Activated T-cell treated with anti-CD3 and anti-CD28 coated beads, Interleukin-2, amount 50 U/mL, for 72 hours (primary cell): ENCODE measurements at regions not wholly inside any gene's neighbourhood (a gene's known extent, or its start where the extent isn't known, plus 50 kb on each side); places are given as distances from the start of the nearest gene placed in this dataset.

ENCODE experiments used
- ATAC-seq, 2 donors: fragments of 150-1000 bp; cut with Tn5 transposase; replicated peaks in 1 of 2; 2 replicates each; pipeline ENCODE4 v1.10.0; 2021; ENCODE audit warnings: moderate library complexity in 2 of 2, mild to moderate bottlenecking in 1 of 2
- DNase-seq, 2 donors: peaks; one replicate each; pipeline ENCODE4 v3.0.0; 2021 to 2022; ENCODE audit warnings: mixed read lengths in 1 of 2
- H3K27ac Mint-ChIP-seq: one replicate; pipeline ENCODE4 v1.8.0; 2022; ENCODE audit warnings: mild to moderate bottlenecking, moderate library complexity, mixed read lengths
- H3K27me3 Mint-ChIP-seq: one replicate; pipeline ENCODE4 v1.8.0; 2022; ENCODE audit warnings: low read depth, mixed read lengths
- H3K36me3 Mint-ChIP-seq, 2 donors: one replicate each; pipeline ENCODE4 v1.8.0; 2022; ENCODE audit warnings: mixed read lengths in 2 of 2, mild to moderate bottlenecking in 1 of 2; ENCODE audit not compliant: insufficient read depth in 2 of 2
- H3K4me1 Mint-ChIP-seq: one replicate; pipeline ENCODE4 v1.8.0; 2022; ENCODE audit warnings: low read depth, mixed read lengths
- H3K4me3 Mint-ChIP-seq, 2 donors: one replicate each; pipeline ENCODE4 v1.8.0; 2022; ENCODE audit warnings: mild to moderate bottlenecking in 2 of 2, mixed read lengths in 2 of 2, moderate library complexity in 2 of 2
- H3K9me3 Mint-ChIP-seq, 2 donors: one replicate each; pipeline ENCODE4 v1.8.0; 2022; ENCODE audit warnings: mixed read lengths in 2 of 2

DNA sequence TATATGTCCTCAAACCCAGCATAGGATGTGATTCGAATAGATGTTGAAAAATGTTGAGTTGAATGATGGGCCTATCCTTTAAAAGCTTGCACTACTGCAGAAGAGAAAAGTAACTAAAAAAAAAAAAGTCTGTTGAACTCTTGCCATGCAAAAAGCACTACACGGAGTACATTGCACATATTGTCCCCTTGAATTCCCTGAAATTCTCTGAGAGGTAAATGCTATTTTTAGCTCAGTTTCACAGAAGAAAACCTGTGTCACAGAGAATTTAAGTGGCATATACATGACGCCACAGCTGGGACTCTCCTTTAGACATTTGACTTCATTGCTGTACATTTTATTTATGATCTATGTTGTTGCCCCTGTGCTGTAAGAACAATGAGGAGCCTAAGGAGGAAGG lies 583.8 kb downstream of the SOX6 start:
- peaks cover 6% of the 10 kb centered on the region for H3K27me3 Mint-ChIP-seq
- H3K4me3 Mint-ChIP-seq: no peak overlapping the region
- H3K36me3 Mint-ChIP-seq: no peaks in the 10 kb centered on the region
- H3K4me1 Mint-ChIP-seq: no peaks in the 10 kb centered on the region
- no peaks in the 10 kb centered on the region for H3K9me3 Mint-ChIP-seq
- DNase-seq: no peak
- no peak for ATAC-seq
- H3K27ac Mint-ChIP-seq: no peak overlapping the region

DNA sequence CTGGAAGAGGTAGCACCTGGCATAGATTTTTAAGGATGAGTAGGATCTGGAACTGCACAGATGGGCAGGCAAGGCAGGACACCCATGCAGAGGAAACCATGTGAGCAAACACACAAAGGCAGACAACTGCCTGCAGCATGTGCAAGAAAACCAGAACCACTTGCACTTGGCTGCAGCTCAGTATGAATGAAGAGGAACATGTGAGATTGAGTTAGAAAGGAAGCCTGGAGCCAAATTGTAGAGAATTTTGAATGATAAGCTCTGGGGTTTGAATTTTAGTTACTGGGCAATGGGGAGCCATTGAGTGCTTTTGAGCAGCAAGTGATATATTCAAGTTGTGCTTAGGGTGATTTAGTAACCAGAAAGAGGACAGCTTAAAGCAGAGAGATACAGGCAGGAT lies 583.4 kb downstream of the SOX6 start:
- Mint-ChIP-seq H3K27me3 (peaks cover 6% of the 10 kb centered on the region), H3K27ac (no peak overlapping the region), H3K4me1 (no peaks in the 10 kb centered on the region), H3K4me3 (no peak overlapping the region), H3K36me3 (no peaks in the 10 kb centered on the region), H3K9me3 (no peaks in the 10 kb centered on the region)
- DNase-seq (no peak), ATAC-seq (no peak)

DNA sequence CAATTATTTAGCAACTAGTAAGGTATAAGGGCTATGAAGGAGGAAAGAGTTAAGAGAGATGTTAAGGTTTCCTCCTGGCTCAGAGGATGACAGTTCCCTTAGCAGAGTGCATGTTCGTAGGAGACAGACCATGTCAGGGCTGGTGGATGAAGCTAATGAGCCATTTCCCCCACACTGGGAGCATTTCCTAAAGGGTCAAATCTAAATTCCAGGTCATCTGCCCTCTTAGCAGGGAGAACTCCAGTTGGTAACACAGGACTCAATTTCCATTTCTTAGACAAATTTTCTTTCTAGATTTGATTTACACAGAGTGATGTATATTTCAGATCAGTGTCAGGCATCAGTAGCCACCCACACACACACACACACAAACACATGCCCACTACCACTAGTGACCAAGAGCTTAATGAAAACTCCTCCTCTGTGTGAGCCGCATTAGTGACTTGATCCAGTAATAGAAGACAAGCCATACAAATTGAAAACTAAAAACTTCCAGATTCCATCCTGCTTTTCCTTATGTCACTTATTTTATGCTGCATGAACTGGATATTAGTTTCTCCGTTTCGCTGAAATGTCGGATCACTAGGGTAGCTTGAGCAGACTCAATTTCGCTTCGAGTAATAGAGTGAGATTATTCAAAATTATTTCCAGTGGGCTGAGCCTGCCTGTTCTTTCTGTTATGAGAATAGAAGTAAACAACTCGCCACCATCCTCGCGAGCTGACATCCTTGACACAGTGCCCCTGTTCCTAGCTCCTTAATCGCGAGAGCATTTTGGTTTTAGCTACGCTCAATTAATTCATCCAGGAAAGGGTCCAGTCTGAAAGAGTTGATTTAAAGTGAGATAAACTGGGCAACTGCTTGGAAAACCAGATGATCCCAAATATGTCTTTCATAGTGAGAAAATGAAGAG lies 582.6 kb downstream of the SOX6 start:
- Mint-ChIP-seq H3K27ac (no peak overlapping the region), H3K27me3 (peaks cover 6% of the 10 kb centered on the region), H3K36me3 (no peaks in the 10 kb centered on the region), H3K9me3 (no peaks in the 10 kb centered on the region), H3K4me1 (no peaks in the 10 kb centered on the region), H3K4me3 (no peak overlapping the region)
- no peak for DNase-seq
- no peak for ATAC-seq

DNA sequence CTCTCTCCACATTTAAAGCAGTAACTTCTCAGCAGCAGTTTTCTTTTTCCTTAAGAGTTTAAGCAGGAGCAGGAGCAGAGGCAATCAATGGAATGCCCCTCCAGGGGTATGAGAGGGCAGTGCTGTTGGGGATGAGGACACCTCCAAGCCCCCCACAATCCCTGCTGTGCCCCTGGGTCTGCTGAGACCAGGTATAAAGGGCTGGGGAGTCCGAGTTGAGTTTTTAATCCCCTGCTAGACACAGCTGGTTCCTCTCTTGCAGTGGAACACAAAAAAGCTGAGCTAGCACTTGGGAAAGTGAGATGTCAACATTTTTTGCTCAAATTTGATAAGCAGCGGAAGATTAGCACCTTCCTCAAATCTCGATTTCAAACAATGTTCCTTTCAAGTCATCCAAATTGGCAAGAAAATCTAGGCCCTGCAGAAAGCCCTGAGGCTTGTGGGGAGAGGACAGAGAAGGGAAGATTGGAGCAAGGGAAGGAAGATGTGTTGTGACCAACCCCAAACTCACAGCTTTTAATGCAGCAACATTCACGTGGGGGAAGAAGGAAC lies 581.9 kb downstream of the SOX6 start:
- peaks cover 6% of the 10 kb centered on the region for H3K27me3 Mint-ChIP-seq
- no peak overlapping the region for H3K27ac Mint-ChIP-seq
- DNase-seq (no peak), ATAC-seq (no peak)
- no peaks in the 10 kb centered on the region for H3K4me1 Mint-ChIP-seq
- H3K36me3 Mint-ChIP-seq: no peaks in the 10 kb centered on the region
- H3K4me3 Mint-ChIP-seq: no peak overlapping the region
- H3K9me3 Mint-ChIP-seq: no peaks in the 10 kb centered on the region

DNA sequence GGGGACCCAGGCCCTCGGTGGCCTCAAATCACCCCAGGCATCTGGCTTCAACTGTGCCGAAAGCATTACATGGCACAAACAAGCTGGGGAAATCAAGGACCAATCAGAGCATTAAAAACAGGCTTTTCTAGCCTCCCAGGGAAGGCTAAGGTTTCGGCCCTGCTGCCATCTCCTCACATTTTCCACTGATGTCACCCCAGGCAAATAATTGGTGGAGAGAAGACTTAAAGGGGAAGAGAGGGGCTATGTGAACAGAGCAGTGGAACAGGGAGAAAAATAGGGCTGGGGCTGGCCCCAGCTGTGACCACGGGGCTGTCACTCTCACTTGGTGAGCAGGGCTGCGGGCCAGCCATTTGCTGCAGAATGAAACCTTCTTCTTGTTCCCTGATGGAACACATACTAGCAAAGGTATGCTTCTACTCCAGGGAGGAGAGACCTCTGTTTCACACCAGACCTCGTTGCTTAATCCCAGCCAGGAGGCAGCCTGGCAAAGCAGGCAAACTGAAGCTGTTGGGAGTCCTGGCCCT lies 581.3 kb downstream of the SOX6 start:
- Mint-ChIP-seq H3K4me1 (no peaks in the 10 kb centered on the region), H3K27me3 (peaks cover 6% of the 10 kb centered on the region), H3K4me3 (no peak overlapping the region)

DNA sequence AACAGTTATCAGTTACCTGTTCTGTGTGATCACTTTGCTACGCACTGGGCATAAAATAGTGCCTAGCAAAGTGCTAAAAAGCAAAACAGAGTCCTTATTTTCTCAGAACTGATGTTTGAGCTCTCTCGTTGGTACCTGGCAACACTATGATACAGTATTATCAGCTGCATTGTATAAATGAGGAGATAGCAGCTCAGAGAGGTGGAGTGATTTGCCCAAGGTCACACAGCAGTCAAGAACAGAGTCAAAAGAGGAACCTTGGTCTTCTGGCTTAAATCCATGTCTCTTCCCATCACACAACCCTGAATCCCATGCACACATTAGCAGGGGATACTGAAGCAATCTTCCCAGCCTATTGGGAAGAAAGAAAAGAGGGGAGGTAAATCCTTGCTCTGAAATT lies 580.5 kb downstream of the SOX6 start:
- DNase-seq (no peak), ATAC-seq (no peak)
- Mint-ChIP-seq H3K27me3 (peaks cover 6% of the 10 kb centered on the region), H3K36me3 (no peaks in the 10 kb centered on the region), H3K4me1 (no peaks in the 10 kb centered on the region), H3K9me3 (no peaks in the 10 kb centered on the region), H3K27ac (no peak overlapping the region), H3K4me3 (no peak overlapping the region)

More for the DNA sequence above, 581.3 kb downstream of the SOX6 start:
- ATAC-seq: peak in 1 of 2 donors; percentile 41
- Mint-ChIP-seq H3K36me3 (no peaks in the 10 kb centered on the region), H3K9me3 (no peaks in the 10 kb centered on the region), H3K27ac (no peak overlapping the region)
- no peak for DNase-seq

DNA sequence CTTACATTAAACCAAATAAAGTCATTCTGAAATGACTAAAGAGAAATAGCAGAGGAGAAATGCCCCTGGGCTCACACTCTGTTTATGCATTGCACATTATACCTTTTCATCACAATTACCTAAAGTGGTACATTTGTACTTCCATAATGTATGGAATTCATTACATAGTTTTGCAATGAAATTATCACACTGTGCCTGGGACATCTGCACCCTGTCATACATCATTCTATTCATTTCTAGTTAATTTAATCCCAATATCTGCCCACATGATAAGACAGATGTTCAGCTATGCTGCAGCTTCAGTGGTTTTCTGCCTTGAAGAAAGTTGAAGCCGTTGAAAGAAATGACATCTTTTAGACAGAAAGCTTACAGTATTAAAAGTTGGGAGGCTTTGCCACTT lies 580.0 kb downstream of the SOX6 start:
- Mint-ChIP-seq H3K4me3 (no peak overlapping the region), H3K4me1 (no peaks in the 10 kb centered on the region), H3K36me3 (no peaks in the 10 kb centered on the region), H3K9me3 (no peaks in the 10 kb centered on the region), H3K27ac (no peak overlapping the region), H3K27me3 (peaks cover 6% of the 10 kb centered on the region)
- DNase-seq (no peak), ATAC-seq (no peak)

DNA sequence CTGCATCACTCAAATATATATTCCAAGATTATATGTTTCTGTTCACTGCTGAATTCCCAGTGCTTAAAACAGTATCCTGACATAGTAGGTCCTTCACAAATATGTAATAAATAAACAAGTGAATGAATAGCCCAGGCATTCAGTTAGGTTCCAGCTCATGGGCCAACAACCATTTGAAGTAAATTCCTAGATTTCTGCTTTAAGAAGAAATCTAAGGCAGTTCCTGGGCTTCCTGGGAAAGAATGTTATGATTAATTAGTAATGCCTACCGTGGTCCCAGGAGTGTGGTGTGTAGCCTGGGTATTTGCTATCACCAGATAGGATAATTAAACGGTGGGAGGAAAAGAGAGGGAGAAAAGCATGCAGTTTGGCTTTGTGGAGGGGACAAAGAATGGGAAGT lies 576.8 kb downstream of the SOX6 start:
- no peaks in the 10 kb centered on the region for H3K27me3 Mint-ChIP-seq
- H3K9me3 Mint-ChIP-seq: no peaks in the 10 kb centered on the region
- H3K27ac Mint-ChIP-seq: no peak overlapping the region
- no peaks in the 10 kb centered on the region for H3K36me3 Mint-ChIP-seq
- no peaks in the 10 kb centered on the region for H3K4me1 Mint-ChIP-seq
- ATAC-seq (no peak), DNase-seq (no peak)
- no peak overlapping the region for H3K4me3 Mint-ChIP-seq

DNA sequence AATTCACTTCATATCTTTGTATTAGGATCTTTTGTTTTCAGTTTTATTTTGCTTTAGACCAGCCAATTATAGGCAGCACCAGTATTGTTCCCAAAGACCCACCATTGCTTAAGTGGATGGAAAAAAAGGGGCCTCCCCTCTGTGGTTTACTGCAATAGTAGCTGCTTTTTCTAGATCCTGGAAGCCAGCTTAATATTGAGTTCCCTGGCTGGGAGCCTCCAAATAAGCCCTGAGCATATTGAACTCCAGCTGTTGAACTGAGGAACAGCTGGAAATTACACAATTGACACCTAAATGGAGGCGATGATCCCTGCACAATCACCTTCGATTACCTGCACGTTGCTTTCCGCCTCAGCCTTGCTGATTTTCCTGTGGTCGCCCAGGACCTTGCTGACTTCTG lies 576.0 kb downstream of the SOX6 start:
- DNase-seq (no peak), ATAC-seq (no peak)
- H3K4me3 Mint-ChIP-seq: no peak overlapping the region
- H3K4me1 Mint-ChIP-seq: no peaks in the 10 kb centered on the region
- H3K27me3 Mint-ChIP-seq: no peaks in the 10 kb centered on the region
- H3K9me3 Mint-ChIP-seq: no peaks in the 10 kb centered on the region
- no peaks in the 10 kb centered on the region for H3K36me3 Mint-ChIP-seq
- no peak overlapping the region for H3K27ac Mint-ChIP-seq

DNA sequence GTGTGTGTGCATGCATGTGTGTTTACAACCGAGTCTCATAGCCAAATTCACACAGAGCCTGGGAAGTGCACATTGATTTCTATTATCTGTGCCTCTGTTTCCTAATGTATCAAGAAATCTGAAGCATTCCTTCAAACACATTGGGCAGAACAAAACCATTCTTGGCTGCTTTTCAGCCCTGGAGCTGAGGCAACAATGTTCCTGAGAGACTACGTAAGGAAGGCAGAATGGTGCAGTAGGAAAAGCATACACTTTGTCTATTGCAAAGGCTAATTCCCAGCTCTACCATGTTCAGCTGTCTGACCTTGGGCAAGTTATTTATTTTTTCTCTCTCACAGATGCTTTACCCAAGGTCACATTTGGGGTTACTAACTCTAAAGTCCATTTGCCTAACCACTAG lies 575.5 kb downstream of the SOX6 start:
- no peaks in the 10 kb centered on the region for H3K36me3 Mint-ChIP-seq
- no peak overlapping the region for H3K4me3 Mint-ChIP-seq
- no peaks in the 10 kb centered on the region for H3K27me3 Mint-ChIP-seq
- DNase-seq: no peak
- ATAC-seq: no peak
- no peaks in the 10 kb centered on the region for H3K4me1 Mint-ChIP-seq
- no peaks in the 10 kb centered on the region for H3K9me3 Mint-ChIP-seq
- no peak overlapping the region for H3K27ac Mint-ChIP-seq

DNA sequence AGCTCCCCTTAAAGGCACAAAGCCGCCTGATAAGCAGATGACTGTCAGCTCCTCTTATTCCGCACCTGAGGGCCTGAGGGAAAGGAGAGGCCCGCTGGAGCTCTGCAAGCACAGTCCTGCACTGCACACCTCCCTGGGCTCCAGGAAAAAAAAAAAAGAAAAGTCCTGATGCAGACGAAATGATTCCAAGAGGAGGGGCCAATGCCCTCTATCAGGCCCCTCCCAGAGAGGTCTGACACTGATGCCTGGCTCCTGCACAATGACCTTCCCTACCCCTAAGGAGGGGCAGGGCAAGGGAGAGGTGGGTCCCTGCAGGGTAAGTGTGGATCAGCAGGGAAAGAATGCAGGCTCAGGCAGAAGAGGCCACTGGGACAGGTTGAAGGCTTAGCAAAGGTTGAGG lies 572.7 kb downstream of the SOX6 start:
- Mint-ChIP-seq H3K27ac (no peak overlapping the region), H3K36me3 (no peaks in the 10 kb centered on the region), H3K4me1 (no peaks in the 10 kb centered on the region), H3K4me3 (no peak overlapping the region), H3K9me3 (no peaks in the 10 kb centered on the region), H3K27me3 (no peaks in the 10 kb centered on the region)
- no peak for DNase-seq
- no peak for ATAC-seq

DNA sequence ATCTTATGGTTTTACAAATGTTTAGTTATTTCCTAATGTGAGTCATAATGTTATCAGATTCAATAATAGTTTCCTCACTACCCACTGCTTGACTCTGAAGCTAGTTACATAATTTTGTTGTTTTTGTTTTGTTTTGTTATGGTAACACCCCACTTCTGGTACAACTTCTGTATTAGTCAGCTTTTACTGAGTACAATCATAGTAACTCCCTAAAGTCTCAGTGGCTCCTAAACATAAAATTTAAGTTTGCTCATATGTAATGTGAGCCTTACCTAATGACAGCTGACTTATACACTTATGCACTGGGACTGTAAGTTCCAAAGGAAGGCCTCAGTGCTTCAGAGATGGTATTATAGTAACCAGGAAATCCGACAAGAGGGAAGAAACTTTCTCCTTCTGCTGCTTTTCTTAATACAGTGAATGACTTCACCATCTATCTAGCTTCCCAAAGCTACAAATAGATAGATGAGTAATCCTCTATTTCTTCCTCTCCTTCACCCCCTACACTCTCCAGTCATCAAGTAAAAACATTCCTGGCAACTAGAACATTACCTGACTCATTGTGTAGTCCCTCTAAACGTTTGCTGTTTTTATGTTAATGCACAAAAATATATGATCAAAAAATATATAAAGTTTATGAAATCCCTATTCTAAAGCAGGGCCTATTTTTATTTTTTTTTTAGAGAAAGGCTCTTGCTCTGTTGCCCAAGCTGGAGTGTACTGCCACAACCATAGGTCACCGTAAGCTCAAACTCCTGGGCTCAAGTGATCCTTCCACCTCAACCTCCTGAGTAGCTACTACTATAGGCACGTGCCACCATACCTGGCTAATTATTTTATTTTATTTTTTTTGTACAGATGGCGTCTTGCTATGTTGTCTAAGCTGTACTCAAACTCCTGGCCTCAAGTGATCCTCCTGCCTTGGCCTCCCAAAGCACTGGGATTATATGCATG lies 563.0 kb downstream of the SOX6 start:
- Mint-ChIP-seq H3K27ac (no peak overlapping the region), H3K9me3 (peaks cover 8% of the 10 kb centered on the region in 2 donors)

More for the DNA sequence above, 563.0 kb downstream of the SOX6 start:
- H3K4me3 Mint-ChIP-seq: no peak overlapping the region
- no peaks in the 10 kb centered on the region for H3K4me1 Mint-ChIP-seq
- H3K27me3 Mint-ChIP-seq: peaks cover 7% of the 10 kb centered on the region
- H3K36me3 Mint-ChIP-seq: peaks cover 1 to 6% of the 10 kb centered on the region in 2 donors
- ATAC-seq (peak in 1 of 2 donors; percentile 41), DNase-seq (no peak)
